H9 (cell line): ENCODE measurements at regions not wholly inside any gene's neighbourhood (a gene's known extent, or its start where the extent isn't known, plus 50 kb on each side); places are given as distances from the start of the nearest gene placed in this dataset.

Source experiments
- DNase-seq: peaks from one replicate; pipeline ENCODE4 v3.0.0-alpha.2; 2017
- H2AFZ ChIP-seq: one replicate; pipeline ENCODE4 v1.6.1; 2013; ENCODE audit warnings: mild to moderate bottlenecking, low read length, control low read depth, moderate library complexity
- H2AK5ac ChIP-seq: 2 replicates; pipeline ENCODE4 v1.6.1; 2013; ENCODE audit warnings: low read length, control low read depth, mixed read lengths; ENCODE audit not compliant: insufficient read length
- H2BK120ac ChIP-seq: one replicate; pipeline ENCODE4 v1.6.1; 2013; ENCODE audit warnings: low read depth, mild to moderate bottlenecking, low read length, control low read depth, inconsistent platforms; ENCODE audit not compliant: poor library complexity, severe bottlenecking
- H2BK12ac ChIP-seq: 2 replicates; pipeline ENCODE4 v1.6.1; 2013; ENCODE audit warnings: low read length, control low read depth, mixed read lengths, low read depth; ENCODE audit not compliant: insufficient read length
- H2BK15ac ChIP-seq: 2 replicates; pipeline ENCODE4 v1.6.1; 2013; ENCODE audit warnings: low read depth, low read length, control low read depth
- H2BK20ac ChIP-seq: one replicate; pipeline ENCODE4 v1.6.1; 2013; ENCODE audit warnings: low read depth, mild to moderate bottlenecking, low read length, control low read depth, inconsistent platforms; ENCODE audit not compliant: poor library complexity, severe bottlenecking
- H2BK5ac ChIP-seq: 2 replicates; pipeline ENCODE4 v1.6.1; 2013; ENCODE audit warnings: low read length, control low read depth, mixed read lengths; ENCODE audit not compliant: insufficient read length
- H3K14ac ChIP-seq: 2 replicates; pipeline ENCODE4 v1.6.1; 2013; ENCODE audit warnings: low read length, control low read depth; ENCODE audit not compliant: insufficient read depth
- H3K18ac ChIP-seq: 2 replicates; pipeline ENCODE4 v1.6.1; 2013; ENCODE audit warnings: low read depth, mild to moderate bottlenecking, mixed read lengths, low read length, control low read depth; ENCODE audit not compliant: insufficient read length
- H3K23ac ChIP-seq: 2 replicates; pipeline ENCODE4 v1.6.1; 2013; ENCODE audit warnings: low read length, control low read depth, mixed read lengths, low read depth; ENCODE audit not compliant: insufficient read length
- H3K23me2 ChIP-seq: 2 replicates; pipeline ENCODE4 v1.6.1; 2013; ENCODE audit warnings: low read depth, mild to moderate bottlenecking, mixed read lengths, low read length, control low read depth; ENCODE audit not compliant: insufficient read length, poor library complexity, severe bottlenecking
- H3K27ac ChIP-seq: 2 replicates; pipeline ENCODE4 v1.5.1; 2013; ENCODE audit warnings: low read length, control low read depth, mixed read lengths, low read depth; ENCODE audit not compliant: insufficient read length
- H3K27me3 ChIP-seq: 2 replicates; pipeline ENCODE4 v1.6.1; 2013; ENCODE audit warnings: low read length, control low read depth, inconsistent platforms; ENCODE audit not compliant: insufficient read depth
- H3K4ac ChIP-seq: 2 replicates; pipeline ENCODE4 v1.6.1; 2013; ENCODE audit warnings: low read depth, mild to moderate bottlenecking, control low read depth, inconsistent platforms, low read length, moderate library complexity
- H3K4me1 ChIP-seq: 2 replicates; pipeline ENCODE4 v1.6.1; 2013; ENCODE audit warnings: low read length, control low read depth, inconsistent platforms; ENCODE audit not compliant: insufficient read depth
- H3K4me2 ChIP-seq: 2 replicates; pipeline ENCODE4 v1.6.1; 2013; ENCODE audit warnings: low read length, control low read depth, mixed read lengths; ENCODE audit not compliant: insufficient read length, insufficient read depth
- H3K56ac ChIP-seq: 2 replicates; pipeline ENCODE4 v1.6.1; 2013; ENCODE audit warnings: low read depth, mild to moderate bottlenecking, mixed read lengths, low read length, control low read depth; ENCODE audit not compliant: insufficient read length
- H3K79me1 ChIP-seq: 2 replicates; pipeline ENCODE4 v1.6.1; 2013; ENCODE audit warnings: low read depth, mild to moderate bottlenecking, moderate library complexity, low read length, control low read depth, inconsistent platforms; ENCODE audit not compliant: insufficient read depth, poor library complexity, severe bottlenecking
- H3K79me2 ChIP-seq: 2 replicates; pipeline ENCODE4 v1.6.1; 2013; ENCODE audit warnings: low read length, control low read depth, inconsistent platforms; ENCODE audit not compliant: insufficient read depth
- H3K9ac ChIP-seq: 2 replicates; pipeline ENCODE4 v1.6.1; 2013; ENCODE audit warnings: low read length, control low read depth, mixed read lengths; ENCODE audit not compliant: insufficient read length; ENCODE audit errors: extremely low read depth
- H3K9me3 ChIP-seq: one replicate; pipeline ENCODE4 v1.6.1; 2013; ENCODE audit warnings: low read depth, low read length, inconsistent platforms; ENCODE audit not compliant: control insufficient read depth
- H3T11ph ChIP-seq: one replicate; pipeline ENCODE4 v1.6.1; 2013; ENCODE audit warnings: mild to moderate bottlenecking, low read length, control low read depth, inconsistent platforms
- H4K20me1 ChIP-seq: one replicate; pipeline ENCODE4 v1.6.1; 2013; ENCODE audit not compliant: control insufficient read depth, insufficient read length, insufficient read depth
- H4K5ac ChIP-seq: 2 replicates; pipeline ENCODE4 v1.6.1; 2013; ENCODE audit warnings: low read depth, mild to moderate bottlenecking, mixed read lengths, low read length, control low read depth; ENCODE audit not compliant: insufficient read length
- H4K8ac ChIP-seq: replicated peaks from 2 replicates; pipeline ENCODE4 v1.6.1; 2013; ENCODE audit warnings: low read length, control low read depth, mixed read lengths, low read depth; ENCODE audit not compliant: insufficient read length
- H4K91ac ChIP-seq: 2 replicates; pipeline ENCODE4 v1.6.1; 2013; ENCODE audit warnings: low read depth, mild to moderate bottlenecking, moderate library complexity, mixed read lengths, low read length, control low read depth; ENCODE audit not compliant: insufficient read length
- H3K27ac Mint-ChIP-seq, 3 experiments: 2 replicates in 2 of 3; 3 replicates in 1 of 3; pipeline ENCODE4 v1.8.0; 2020 to 2021; ENCODE audit warnings: mixed read lengths in 3 of 3, mild to moderate bottlenecking in 1 of 3, moderate library complexity in 1 of 3
- H3K27me3 Mint-ChIP-seq: 2 replicates; pipeline ENCODE4 v1.8.0; 2021; ENCODE audit warnings: low read depth, mild to moderate bottlenecking, moderate library complexity, mixed read lengths
- H3K36me3 Mint-ChIP-seq, 3 experiments: 2 replicates in 2 of 3; 3 replicates in 1 of 3; pipeline ENCODE4 v1.8.0; 2020 to 2021; ENCODE audit warnings: low read depth in 3 of 3, mixed read lengths in 3 of 3; ENCODE audit not compliant: insufficient read depth in 1 of 3
- H3K4me1 Mint-ChIP-seq, 2 experiments: 2 replicates each; pipeline ENCODE4 v1.8.0; 2020; ENCODE audit warnings: mixed read lengths in 2 of 2
- H3K4me3 Mint-ChIP-seq, 2 experiments: 2 replicates in 1 of 2; 3 replicates in 1 of 2; pipeline ENCODE4 v1.8.0; 2020 to 2021; ENCODE audit warnings: mild to moderate bottlenecking in 2 of 2, mixed read lengths in 2 of 2, moderate library complexity in 1 of 2
- H3K9me3 Mint-ChIP-seq, 2 experiments: 2 replicates in 1 of 2; 3 replicates in 1 of 2; pipeline ENCODE4 v1.8.0; 2020; ENCODE audit warnings: mild to moderate bottlenecking in 2 of 2, mixed read lengths in 2 of 2, moderate library complexity in 1 of 2
- CTCF ChIP-seq: fragments of 200-600 bp; sonication (generic); conservative IDR thresholded peaks from 3 replicates; pipeline ENCODE4 v1.8.0; 2021; ENCODE audit warnings: antibody characterized with exemption, mild to moderate bottlenecking
- WGBS: extraction: QIAGEN DNeasy Blood & Tissue Kit; methylation state at CpG from one replicate; pipeline ENCODE4 v1.1.7; 2013; ENCODE audit warnings: missing lambda C conversion rate, low lambda C conversion rate, mixed read lengths; ENCODE audit not compliant: insufficient read length; ENCODE audit errors: extremely low coverage; 5-methylcytosine and 5-hydroxymethylcytosine counted together

- no peak overlapping the region for H2AK5ac ChIP-seq
- no peaks in the 10 kb centered on the region; the same call in 1 of the 2 replicates for H3K4me1 ChIP-seq
- DNase-seq: no peak
- H3K4me1 Mint-ChIP-seq: peaks cover 5 to 6% of the 10 kb centered on the region in 2 experiments; a peak in 3 of 4 replicates
- TF ChIP-seq CTCF: no peak
- no peak overlapping the region for H3K4me3 Mint-ChIP-seq
- no peak overlapping the region for H2AFZ ChIP-seq
- WGBS: no CpG with 5 or more reads among the region's 7 CpGs
- no peaks in the 10 kb centered on the region for H3K79me1 ChIP-seq
- no peak overlapping the region for H3T11ph ChIP-seq
- no peak overlapping the region for H3K23ac ChIP-seq
- H3K27me3 Mint-ChIP-seq: peaks cover 2% of the 10 kb centered on the region; the same call in 1 of the 2 replicates
- no peak overlapping the region for H2BK20ac ChIP-seq
- no peak overlapping the region for H3K27ac Mint-ChIP-seq
- H3K9me3 ChIP-seq: no peaks in the 10 kb centered on the region
- H3K4ac ChIP-seq: no peak overlapping the region
- H3K9me3 Mint-ChIP-seq: peaks cover 6 to 9% of the 10 kb centered on the region in 2 experiments
- H4K20me1 ChIP-seq: no peaks in the 10 kb centered on the region
- H3K27me3 ChIP-seq: no peaks in the 10 kb centered on the region
- H3K36me3 Mint-ChIP-seq: peaks cover 0 to 6% (median 1%) of the 10 kb centered on the region in 3 experiments; a peak in 2 of 7 replicates
- H2BK120ac ChIP-seq: no peak overlapping the region
- H3K9ac ChIP-seq: no peak overlapping the region
- H2BK12ac ChIP-seq: no peak overlapping the region
- H3K23me2 ChIP-seq: no peaks in the 10 kb centered on the region
- H4K8ac ChIP-seq: no peak overlapping the region
- no peak overlapping the region for H3K4me2 ChIP-seq
- no peak overlapping the region for H3K18ac ChIP-seq
- no peak overlapping the region for H4K5ac ChIP-seq
- H3K56ac ChIP-seq: no peak overlapping the region
- H2BK5ac ChIP-seq: no peak overlapping the region
- H3K79me2 ChIP-seq: no peaks in the 10 kb centered on the region
- no peak overlapping the region for H4K91ac ChIP-seq
- no peak overlapping the region for H3K14ac ChIP-seq
- no peak overlapping the region for H2BK15ac ChIP-seq
- no peak overlapping the region for H3K27ac ChIP-seq
Measured at GRCh38 chr7:67696878-67697277, 700.2 kb downstream of the TYW1 start.
